RCC 7860 (cell line): ENCODE measurements at regions not wholly inside any gene's neighbourhood (a gene's known extent, or its start where the extent isn't known, plus 50 kb on each side); places are given as distances from the start of the nearest gene placed in this dataset.

Experiments used
- DNase-seq: peaks from one replicate; pipeline ENCODE4 v3.0.0-alpha.2; 2015; ENCODE audit warnings: low spot score
- FAIRE-seq: peaks from 2 replicates; lab custom pipeline; 2012; peaks lifted over from hg19 to GRCh38; lab: Jason Lieb, UNC

DNA sequence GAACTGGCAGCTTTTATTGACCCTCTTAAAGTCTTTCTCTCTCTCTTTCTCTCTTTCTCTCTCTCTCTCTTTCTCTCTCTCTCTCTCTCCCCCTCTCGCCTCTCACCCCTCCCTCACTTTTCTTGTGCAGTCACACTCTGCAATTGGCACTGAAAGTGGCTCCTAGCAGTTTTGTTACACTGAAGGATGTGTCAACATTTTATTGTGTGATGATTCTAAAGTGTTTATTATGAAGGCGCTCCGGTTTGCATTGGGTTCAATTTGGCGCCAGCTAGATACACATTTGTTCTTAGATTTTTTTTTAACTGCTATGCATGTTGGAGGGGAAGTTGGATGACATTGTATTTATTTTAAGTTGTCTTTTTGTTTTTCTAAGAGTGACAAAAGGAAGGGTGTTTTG, 64.0 kb upstream of the CHRM3 start:
- DNase-seq (no peak), FAIRE-seq (no peak)

DNA sequence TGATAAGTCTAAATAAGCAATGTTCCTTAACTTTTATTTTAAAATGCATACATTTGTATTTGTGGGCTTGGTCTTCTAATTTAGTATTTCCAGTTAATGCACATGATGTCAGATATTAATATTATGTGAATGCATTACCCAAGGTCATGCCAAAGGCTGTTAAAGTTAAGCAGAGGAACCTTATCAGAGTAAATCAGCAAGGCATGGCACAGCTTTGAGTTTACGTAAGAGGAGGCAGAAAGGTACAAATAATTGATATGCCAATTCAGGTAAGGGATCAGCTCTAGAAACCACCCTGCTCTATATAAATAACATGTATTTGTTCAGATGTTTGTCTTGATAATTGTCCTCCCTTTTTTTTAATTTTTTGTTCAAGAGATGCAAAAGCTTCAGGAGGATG, 64.5 kb upstream of the CHRM3 start:
- FAIRE-seq (no peak), DNase-seq (no peak)

DNA sequence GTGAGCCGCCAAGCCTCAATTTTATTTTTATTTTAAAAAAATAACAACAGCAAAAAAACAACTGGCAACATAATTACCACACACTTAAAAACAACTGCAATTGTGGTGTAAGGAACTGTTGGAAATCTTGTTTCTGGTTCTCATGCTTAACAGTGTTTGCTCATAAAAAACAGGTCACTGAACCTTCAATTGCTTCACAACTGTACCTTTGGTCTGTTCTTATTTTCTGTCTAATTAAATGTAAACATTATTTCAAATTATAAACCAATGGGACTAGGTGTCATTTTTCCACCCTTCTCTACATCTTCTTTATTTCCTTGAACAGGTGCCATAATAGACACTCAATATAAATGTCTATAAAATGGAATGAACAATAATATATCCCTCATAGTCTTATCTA, 68.4 kb upstream of the CHRM3 start:
- FAIRE-seq = no peak

DNA sequence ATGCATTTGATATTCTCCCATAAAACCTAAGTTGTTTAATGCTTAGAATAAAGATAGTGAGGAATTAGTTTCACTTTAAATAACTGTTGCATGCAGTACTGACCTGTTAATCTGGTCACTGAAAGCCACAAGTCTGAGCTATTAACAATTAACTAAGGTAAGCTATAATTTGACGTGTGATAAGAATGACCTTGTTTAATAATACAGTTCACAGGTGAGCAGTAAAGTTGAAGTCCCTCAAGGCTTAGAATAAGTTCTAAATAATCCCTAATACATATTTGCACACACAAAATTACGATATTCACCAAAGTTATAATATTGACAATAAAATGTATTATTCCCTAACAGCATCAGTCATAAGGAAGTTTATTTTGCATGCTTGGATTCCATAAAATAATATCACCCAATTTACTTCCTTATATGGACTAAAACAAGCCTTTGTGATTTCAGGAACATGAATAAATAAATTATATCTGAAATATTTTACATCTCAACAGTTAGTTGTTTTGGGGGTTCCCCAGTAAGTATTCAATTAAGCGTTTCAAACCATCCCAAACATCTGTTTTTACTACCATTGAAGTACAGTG, 70.6 kb upstream of the CHRM3 start:
- no peak for DNase-seq
- FAIRE-seq = peak; percentile 47

More for the DNA sequence above, 68.4 kb upstream of the CHRM3 start:
- DNase-seq = no peak

DNA sequence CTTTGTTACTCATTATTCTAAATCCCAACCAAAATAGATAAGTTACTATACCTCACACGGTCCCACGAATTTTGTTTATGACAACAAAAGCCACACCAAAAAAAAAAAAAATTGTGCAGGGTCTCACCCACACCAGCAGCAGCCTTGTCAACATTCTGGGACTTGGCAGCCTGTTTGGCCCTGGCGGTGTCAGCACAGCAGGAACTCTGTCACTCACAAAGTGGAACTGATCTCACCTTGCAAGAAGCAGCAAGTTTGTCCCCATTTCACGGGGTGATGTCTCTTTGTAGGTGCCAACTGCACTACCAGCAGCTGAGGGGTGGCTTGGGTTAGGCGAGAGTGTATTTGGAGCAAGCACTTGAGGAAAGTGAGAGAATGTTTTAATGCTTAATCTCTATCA, 75.0 kb upstream of the CHRM3 start:
- DNase-seq = no peak
- FAIRE-seq = no peak

DNA sequence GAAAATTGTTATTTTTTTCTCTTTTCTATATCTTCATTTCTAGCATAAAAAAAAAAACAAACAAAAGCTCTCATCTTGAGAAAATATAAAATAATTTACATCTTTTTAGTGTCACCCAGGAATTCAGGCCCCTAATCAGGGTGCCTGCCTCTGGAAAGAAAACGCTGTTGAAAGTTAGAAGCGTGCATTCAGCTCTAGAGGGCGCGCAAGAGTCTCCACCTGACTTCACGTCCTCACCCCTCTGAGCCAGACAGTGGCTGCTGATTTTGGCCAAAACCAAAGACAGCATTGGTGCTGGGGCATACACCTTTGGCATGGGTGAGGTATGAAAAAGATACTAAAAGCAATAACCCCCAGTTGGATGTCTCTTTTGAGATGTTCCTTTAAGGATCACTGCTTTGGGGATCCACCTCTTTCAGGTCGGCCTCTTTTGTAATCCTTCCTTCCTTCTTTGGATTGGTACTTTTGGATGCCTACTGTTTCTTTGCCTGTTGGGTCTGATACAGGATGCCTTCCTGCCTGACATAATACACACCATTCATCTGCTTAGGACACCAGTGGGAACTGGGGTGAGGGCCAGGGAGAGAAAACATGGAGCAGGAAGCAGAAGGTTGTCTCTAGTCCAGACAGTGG, 77.6 kb upstream of the CHRM3 start:
- FAIRE-seq (no peak), DNase-seq (no peak)

DNA sequence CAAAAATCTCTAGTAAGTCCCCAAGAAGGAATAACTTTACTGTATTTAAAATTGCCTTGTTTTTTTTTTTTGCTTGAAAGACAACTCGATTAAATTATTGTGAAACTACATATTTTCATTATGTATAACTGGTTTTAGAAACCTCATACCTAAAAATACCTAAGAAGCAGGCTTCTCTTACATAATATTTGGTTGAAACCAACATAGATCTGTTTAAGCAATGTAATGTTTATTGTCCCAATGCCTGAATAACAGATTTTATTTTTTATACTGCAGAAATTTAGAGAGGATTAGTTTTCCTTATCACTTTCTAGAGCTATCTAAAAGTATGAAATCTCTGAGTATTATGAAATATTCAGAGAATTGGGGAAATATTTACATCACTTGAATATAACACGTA, 78.5 kb upstream of the CHRM3 start:
- DNase-seq (no peak), FAIRE-seq (no peak)

DNA sequence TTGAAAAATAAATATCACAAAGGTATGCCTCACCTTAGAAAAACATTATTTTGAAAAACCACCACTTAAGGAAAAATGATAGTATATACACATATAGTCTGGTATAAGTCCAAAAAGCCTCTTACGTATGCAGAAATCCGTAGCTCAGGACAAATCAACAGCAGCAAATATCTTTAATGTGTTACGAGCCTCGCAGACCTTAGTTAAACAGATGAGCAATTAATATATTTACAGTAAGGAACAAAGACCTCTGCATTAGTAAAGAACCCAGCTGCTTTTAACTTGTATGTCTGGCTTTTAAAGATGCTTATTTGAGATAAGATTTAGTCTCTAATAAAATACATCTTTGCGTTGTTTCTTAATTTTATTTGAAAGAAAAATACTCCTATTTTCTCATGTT, 79.9 kb upstream of the CHRM3 start:
- FAIRE-seq = no peak
- DNase-seq = no peak

DNA sequence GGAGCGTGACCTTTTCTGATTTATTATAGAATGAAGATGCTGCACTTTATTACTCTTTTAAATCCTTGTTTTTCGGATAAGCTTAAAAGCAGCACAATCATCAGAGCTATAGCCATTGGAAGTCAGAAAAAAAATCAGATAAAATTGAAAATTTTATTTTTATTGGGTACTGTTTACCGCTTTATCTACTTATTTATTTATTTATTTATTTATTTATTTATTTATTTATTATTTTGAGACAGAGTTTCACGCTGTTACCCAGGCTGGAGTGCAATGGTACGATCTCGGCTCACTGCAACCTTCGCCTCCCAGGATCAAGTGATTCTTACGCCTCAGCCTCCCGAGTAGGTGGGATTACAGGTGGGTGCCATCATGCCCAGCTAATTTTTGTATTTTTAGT, 83.1 kb upstream of the CHRM3 start:
- DNase-seq = no peak

DNA sequence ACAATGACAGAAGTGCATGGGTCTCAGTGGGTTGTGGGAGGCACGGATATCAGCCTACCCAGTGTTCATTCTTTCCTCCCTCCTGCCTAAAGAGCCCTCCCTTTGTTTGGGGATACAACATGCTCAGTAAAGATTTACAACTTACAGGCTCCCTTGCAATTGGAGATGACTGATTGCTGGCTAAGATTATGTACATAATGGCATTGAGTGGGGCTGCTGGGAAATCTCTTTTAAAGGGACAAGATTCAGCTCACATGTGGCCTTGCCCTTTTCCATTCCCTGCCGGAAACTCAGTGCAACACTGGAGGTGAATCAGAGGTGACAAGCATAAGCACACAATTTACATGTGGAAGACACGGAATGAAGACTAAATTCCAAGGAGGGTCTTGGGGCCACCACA, 83.7 kb upstream of the CHRM3 start:
- FAIRE-seq (no peak), DNase-seq (no peak)

More for the DNA sequence above, 83.1 kb upstream of the CHRM3 start:
- no peak for FAIRE-seq

DNA sequence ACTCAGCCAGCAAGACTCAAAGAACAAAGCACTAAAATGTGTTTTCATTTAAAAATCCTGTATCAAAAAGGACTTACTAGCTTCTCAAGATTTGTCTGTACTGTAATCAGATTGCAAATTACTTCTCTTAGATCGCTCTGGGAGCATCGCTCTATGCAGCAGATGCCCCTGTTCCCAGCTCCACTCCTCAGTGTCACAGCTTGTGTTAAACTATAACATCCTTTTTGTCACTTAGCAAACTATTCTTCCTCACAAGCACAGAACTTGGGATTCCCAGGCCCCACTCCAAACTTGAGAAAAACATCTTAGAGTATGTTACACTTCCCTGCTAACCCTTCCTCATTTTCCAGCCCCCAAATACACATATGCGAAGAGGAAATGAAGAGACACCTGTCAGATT, 85.1 kb upstream of the CHRM3 start:
- DNase-seq (no peak), FAIRE-seq (no peak)

DNA sequence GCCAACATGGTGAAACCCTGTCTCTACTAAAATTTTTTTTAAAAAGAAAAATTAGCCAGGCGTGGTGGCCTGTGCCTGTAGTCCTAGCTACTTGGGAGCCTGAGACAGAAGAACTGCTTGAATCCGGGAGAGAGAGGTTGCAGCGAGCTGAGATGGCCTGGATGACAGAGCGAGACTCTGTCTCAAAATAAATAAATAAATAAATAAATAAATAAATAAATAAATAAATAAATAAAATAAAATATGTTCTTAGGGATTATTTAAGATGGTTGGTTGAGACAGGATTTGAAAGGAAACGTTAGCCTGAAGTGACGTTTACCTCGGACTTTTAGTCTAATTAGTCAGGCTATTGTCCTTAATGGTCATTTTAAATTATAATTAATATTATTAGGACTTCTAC, 88.5 kb upstream of the CHRM3 start:
- no peak for FAIRE-seq
- no peak for DNase-seq

DNA sequence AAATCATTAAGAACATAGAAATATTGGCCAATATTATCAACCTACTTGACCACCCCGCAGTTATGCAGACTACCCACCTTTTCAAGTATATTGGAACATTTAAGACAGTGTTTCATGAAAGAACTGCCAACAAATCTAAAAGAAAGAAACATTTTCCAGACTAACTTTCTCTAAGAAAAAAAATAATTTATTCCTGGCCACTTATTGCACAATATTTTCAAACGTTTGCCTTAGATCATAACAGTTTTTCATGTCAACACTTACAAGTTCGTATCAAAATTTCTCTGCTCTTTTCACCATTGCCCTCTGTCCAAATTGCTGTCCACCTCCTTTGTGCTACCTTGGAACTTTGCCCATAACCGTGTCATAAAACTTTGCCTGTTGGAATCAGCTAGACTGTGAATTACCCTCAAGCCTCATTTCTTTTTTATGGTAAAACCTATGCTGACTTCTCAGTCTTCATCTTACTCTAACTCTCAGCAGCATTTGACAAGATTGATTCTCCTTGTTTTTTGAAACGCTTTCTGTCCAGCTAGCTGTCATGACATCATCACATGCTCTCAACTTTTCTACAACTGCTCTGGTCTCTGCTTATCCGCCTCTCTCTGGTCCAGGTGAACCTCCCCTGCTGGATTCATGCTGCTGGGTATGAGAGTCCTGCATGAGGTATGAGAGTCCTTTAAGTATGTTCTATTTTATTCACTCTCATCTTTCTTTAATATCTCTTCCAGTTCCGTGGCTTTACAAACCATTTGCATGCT, 92.8 kb upstream of the CHRM3 start:
- DNase-seq (no peak), FAIRE-seq (no peak)

DNA sequence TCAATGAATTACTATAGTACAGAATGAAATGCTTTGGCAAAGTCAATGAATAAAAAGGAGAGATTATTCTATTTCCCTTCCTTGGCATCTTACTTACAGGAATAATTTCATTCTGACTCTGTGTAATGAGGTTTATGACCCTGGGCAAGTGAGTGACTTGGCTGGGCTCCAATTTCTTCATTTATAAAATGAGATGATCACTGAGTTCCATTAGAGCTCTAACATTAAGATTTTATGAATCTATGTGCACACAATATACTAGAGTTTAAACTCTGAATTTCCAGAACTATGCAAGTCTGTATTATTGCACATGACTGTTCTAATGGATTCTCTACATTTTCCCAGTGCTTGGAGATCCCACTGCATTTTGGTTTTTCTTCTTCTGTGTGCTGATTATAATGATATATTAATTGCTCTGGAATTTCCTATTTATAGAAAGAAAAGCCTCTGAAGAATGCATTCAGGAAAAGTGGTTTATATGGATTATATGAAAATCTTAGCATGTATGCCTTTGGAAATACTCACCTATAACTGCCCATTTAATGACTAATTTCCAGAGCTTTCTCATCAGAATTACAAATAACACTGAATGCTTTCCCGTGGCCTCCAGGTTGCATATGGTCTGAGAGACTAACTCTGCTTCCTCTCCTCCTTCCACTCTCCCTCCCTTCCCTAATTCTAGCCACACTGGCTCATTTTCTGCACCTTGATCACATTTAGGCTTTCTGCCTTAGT, 97.4 kb upstream of the CHRM3 start:
- DNase-seq (no peak), FAIRE-seq (no peak)

DNA sequence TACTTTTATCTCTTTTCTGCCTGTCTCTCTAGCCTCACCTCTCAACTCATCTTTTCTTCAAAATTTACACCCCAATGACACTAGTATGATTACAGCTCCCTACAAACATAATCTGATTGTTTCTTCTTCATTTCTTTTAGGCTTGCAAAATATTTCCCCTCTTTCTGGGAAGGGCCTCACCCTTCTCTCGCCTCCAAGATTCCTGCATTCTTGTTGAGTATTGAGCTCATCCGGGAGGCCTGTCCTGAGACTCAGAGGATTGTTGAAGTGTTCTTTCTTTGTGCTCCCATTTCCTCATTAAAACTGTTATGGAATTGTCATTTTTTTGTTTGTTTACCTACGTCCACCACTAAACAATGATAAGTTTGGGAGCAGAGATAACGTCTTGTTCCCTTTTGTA, 99.1 kb upstream of the CHRM3 start:
- DNase-seq (no peak), FAIRE-seq (no peak)

DNA sequence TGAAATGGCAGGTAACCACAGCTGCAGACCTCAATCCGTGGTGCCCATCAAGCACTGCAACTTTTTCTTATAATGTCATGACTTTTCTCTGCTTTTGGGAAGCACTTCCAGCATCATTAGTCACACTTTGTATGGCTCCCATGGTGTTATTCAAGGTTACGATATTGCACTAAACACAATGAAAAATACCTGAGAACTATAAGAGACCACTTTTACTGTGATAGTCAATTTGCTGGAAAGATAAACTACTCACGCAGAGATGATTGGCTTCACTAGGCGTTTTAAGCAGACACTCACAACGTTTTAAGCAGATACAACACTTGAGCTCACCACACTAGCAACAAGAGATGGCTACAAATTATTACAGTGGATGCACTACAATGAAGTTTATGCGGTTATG, 103.2 kb upstream of the CHRM3 start:
- FAIRE-seq = no peak
- no peak for DNase-seq

DNA sequence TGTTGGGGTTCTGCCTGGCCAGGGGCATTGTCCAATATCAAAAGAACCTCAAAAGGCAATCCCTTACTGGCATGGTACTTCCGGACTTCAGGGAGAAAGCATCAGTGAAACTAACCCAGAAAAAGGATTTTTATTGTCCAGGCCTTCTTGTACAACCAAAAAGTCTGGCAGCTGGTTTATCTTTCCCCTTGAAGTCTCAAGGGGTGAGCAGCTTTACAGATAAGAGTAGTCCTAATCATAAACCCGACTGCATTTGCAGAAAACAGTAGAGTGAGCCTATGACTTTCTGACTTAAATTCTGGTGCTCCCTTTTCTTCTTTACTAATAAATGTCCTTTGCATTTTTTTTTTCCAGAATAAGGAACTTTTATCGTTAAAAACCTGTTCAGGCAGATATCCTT, 104.0 kb upstream of the CHRM3 start:
- DNase-seq (no peak), FAIRE-seq (no peak)

DNA sequence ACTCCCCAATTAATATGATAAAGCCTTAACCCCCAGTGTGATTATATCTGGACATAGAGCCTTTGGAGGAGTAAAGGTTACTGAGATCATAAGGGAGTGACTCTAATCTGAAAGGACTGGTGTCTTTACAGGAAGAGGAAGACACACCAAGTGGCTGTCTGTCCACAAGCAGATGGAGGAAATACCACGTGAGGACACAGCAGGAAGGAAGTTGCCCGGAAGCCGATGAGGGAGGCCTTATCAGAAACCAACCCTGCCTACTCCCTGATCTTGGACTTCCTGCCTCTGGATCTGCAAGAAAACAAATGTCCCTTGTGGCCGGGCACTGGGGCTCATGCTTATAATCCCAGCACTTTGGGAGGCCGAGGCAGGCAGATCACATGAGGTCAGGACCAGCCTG, 110.3 kb upstream of the CHRM3 start:
- DNase-seq (no peak), FAIRE-seq (no peak)

DNA sequence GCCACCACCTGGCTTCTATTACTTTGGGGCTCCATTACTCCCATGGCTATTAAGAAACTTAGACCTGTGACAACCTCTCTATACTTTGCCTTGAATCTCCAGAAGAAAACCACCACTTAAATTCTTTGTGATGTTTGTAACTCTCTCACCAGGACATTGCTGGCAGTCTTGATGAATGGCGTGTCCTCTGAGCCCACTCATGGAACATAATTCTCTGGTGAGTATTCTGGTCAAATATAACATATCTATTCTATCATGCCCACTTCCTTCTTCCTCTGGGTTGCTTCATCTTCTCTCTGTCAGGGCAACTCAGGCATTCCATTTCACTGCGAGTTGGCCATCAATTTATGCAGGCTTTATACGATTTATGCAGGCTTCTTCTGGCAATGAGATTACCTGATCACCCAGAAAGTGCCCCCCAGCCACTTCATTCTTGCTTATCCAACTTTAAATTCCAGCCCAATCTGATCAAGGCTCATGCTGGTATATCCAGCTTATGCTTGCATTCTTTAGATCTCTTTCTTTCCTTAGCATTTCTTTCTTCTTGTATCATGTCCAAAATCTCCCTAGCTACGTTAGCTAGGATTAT, 112.0 kb upstream of the CHRM3 start:
- no peak for DNase-seq
- no peak for FAIRE-seq

DNA sequence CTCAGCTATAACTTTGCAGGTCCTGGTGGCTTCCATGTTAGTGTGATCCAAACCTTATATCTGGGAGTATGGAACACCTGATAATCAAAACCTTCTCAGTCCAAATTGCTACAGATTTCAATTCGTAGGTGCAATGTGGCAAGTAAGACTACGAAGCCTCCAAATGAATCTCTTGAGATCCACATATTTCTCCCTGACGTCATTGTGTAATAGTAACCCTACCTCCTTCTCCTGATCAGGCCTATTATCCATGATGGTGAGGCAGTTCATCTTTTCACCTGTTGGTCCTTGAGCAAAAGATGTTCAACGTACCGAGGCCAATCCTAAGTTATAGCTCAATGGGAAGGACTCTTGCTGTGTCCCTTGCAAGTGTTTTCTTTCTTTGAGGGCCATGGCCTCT, 115.9 kb upstream of the CHRM3 start:
- FAIRE-seq = no peak

DNA sequence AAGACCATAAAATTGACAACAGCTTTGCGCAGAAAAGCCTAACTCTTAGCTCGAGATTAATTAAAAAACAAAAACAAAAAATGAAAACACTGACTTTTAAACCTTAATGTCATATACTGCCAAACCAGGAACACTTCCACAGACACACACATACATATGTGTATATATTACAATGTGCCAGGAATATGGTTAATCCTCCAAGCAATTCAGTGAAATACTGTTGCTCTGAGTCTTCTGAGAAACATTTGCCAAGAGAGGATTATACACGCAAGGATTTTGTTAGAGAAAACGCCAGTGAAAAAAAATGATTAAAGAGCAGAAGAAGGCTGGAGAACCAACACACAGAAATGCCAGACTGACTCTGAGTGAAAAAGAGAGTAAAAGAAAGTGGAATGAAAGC, 116.7 kb upstream of the CHRM3 start:
- FAIRE-seq = no peak

More for the DNA sequence above, 115.9 kb upstream of the CHRM3 start:
- no peak for DNase-seq

More for the DNA sequence above, 116.7 kb upstream of the CHRM3 start:
- no peak for DNase-seq
